ENCODE measurements at regions not wholly inside any gene's neighbourhood (a gene's known extent, or its start where the extent isn't known, plus 50 kb on each side); places are given as distances from the start of the nearest gene placed in this dataset.
A peak's percentile ranks its signal among the peaks of the same experiment; 100 is the strongest.
"Not testable (repeated sequence)": the region's sequence is repeated elsewhere in the genome, so short reads cannot be mapped to it uniquely, and the experiment has no call there.

GRCh38 chr7:65260673-65261072 is 113.0 kb upstream of the ZNF92 start:
- in situ Hi-C loops (cut with MboI; ENCODE audit: low pct_unique_long_range_greater_than_20kb, low sequenced_read_pairs); DNase-seq: not testable (repeated sequence)

- DNase-seq; in situ Hi-C loops (cut with MboI; ENCODE audit: low pct_unique_long_range_greater_than_20kb, low sequenced_read_pairs): not testable (repeated sequence)
Measured at GRCh38 chr7:65259864-65260525, 113.7 kb upstream of the ZNF92 start.

GRCh38 chr7:65254061-65254460 is 119.6 kb upstream of the ZNF92 start:
- in situ Hi-C loops (cut with MboI; ENCODE audit: low pct_unique_long_range_greater_than_20kb, low sequenced_read_pairs) = no loop called here
- DNase-seq = no peak

GRCh38 chr7:65251851-65252620 is 121.6 kb upstream of the ZNF92 start:
- peak; percentile 82 for DNase-seq
- in situ Hi-C loops (cut with MboI; ENCODE audit: low pct_unique_long_range_greater_than_20kb, low sequenced_read_pairs) = no loop called here

GRCh38 chr7:65250697-65251395 is 122.8 kb upstream of the ZNF92 start:
- in situ Hi-C loops (cut with MboI; ENCODE audit: low pct_unique_long_range_greater_than_20kb, low sequenced_read_pairs) = no loop called here
- no peak for DNase-seq

- in situ Hi-C loops (cut with MboI; ENCODE audit: low pct_unique_long_range_greater_than_20kb, low sequenced_read_pairs) = no loop called here
- DNase-seq = no peak
Measured at GRCh38 chr7:65250216-65250615, 123.4 kb upstream of the ZNF92 start.

- no peak for DNase-seq
- in situ Hi-C loops (cut with MboI; ENCODE audit: low pct_unique_long_range_greater_than_20kb, low sequenced_read_pairs) = no loop called here
Measured at GRCh38 chr7:65247491-65247890, 126.2 kb upstream of the ZNF92 start.

- DNase-seq = peak; percentile 66
Measured at GRCh38 chr7:65239707-65240352, 133.8 kb upstream of the ZNF92 start.

GRCh38 chr7:65239324-65239706 is 134.3 kb upstream of the ZNF92 start:
- in situ Hi-C loops (cut with MboI; ENCODE audit: low pct_unique_long_range_greater_than_20kb, low sequenced_read_pairs) = no loop called here
- DNase-seq = no peak

More at GRCh38 chr7:65239707-65240352, 133.8 kb upstream of the ZNF92 start:
- in situ Hi-C loops (cut with MboI; ENCODE audit: low pct_unique_long_range_greater_than_20kb, low sequenced_read_pairs) = no loop called here

- in situ Hi-C loops (cut with MboI; ENCODE audit: low pct_unique_long_range_greater_than_20kb, low sequenced_read_pairs) = no loop called here
- no peak for DNase-seq
Measured at GRCh38 chr7:65238785-65239184, 134.9 kb upstream of the ZNF92 start.

- in situ Hi-C loops (cut with MboI; ENCODE audit: low pct_unique_long_range_greater_than_20kb, low sequenced_read_pairs) = no loop called here
- DNase-seq = no peak
Measured at GRCh38 chr7:65235586-65235985, 138.1 kb upstream of the ZNF92 start.

- peak; percentile 49 for DNase-seq
Measured at GRCh38 chr7:65233409-65234034, 140.1 kb upstream of the ZNF92 start.

GRCh38 chr7:65230231-65230630 is 143.4 kb upstream of the ZNF92 start:
- in situ Hi-C loops (cut with MboI; ENCODE audit: low pct_unique_long_range_greater_than_20kb, low sequenced_read_pairs) = no loop called here
- DNase-seq = no peak

More at GRCh38 chr7:65233409-65234034, 140.1 kb upstream of the ZNF92 start:
- in situ Hi-C loops (cut with MboI; ENCODE audit: low pct_unique_long_range_greater_than_20kb, low sequenced_read_pairs) = no loop called here

GRCh38 chr7:65225422-65226006 is 148.1 kb upstream of the ZNF92 start:
- DNase-seq = peak; percentile 39
- in situ Hi-C loops (cut with MboI; ENCODE audit: low pct_unique_long_range_greater_than_20kb, low sequenced_read_pairs) = no loop called here

GRCh38 chr7:65222655-65223054 is 151.0 kb upstream of the ZNF92 start:
- no peak for DNase-seq
- in situ Hi-C loops (cut with MboI; ENCODE audit: low pct_unique_long_range_greater_than_20kb, low sequenced_read_pairs) = no loop called here

- DNase-seq = no peak
- in situ Hi-C loops (cut with MboI; ENCODE audit: low pct_unique_long_range_greater_than_20kb, low sequenced_read_pairs) = no loop called here
Measured at GRCh38 chr7:65221683-65222082, 152.0 kb upstream of the ZNF92 start.

GRCh38 chr7:65219623-65220022 is 154.0 kb upstream of the ZNF92 start:
- DNase-seq = no peak
- in situ Hi-C loops (cut with MboI; ENCODE audit: low pct_unique_long_range_greater_than_20kb, low sequenced_read_pairs) = no loop called here

GRCh38 chr7:65216469-65216868 is 157.2 kb upstream of the ZNF92 start:
- in situ Hi-C loops (cut with MboI; ENCODE audit: low pct_unique_long_range_greater_than_20kb, low sequenced_read_pairs) = no loop called here
- DNase-seq = peak; percentile 52

GRCh38 chr7:65213260-65213659 is 160.4 kb upstream of the ZNF92 start:
- DNase-seq; in situ Hi-C loops (cut with MboI; ENCODE audit: low pct_unique_long_range_greater_than_20kb, low sequenced_read_pairs): not testable (repeated sequence)
